Cardiac muscle cell (in vitro differentiated cells and primary cell): ENCODE measurements at regions not wholly inside any gene's neighbourhood (a gene's known extent, or its start where the extent isn't known, plus 50 kb on each side); places are given as distances from the start of the nearest gene placed in this dataset.

Experiments
- DNase-seq, 2 donors: peaks; one replicate each; pipeline versions ENCODE4 v3.0.0 to v3.0.0-alpha.2; 2010 to 2017; ENCODE audit warnings: low read depth in 1 of 2, low spot score in 1 of 2
- H3K27ac ChIP-seq: fragments of 200-600 bp; sonication (generic); 2 replicates; pipeline ENCODE4 v1.5.1; 2016
- H3K27me3 ChIP-seq: fragments of 200-600 bp; sonication (generic); 2 replicates; pipeline ENCODE4 v1.6.0; 2016; ENCODE audit warnings: control low read depth
- H3K36me3 ChIP-seq: fragments of 200-600 bp; sonication (generic); 2 replicates; pipeline ENCODE4 v1.5.1; 2016; ENCODE audit warnings: control low read depth
- H3K4me1 ChIP-seq: fragments of 200-600 bp; sonication (generic); 2 replicates; pipeline ENCODE4 v1.8.1; 2017; ENCODE audit warnings: low read depth, mild to moderate bottlenecking, mixed run types
- H3K4me3 ChIP-seq: fragments of 200-600 bp; sonication (generic); 2 replicates; pipeline ENCODE4 v1.5.1; 2016; ENCODE audit warnings: mild to moderate bottlenecking
- H3K9me3 ChIP-seq: fragments of 200-600 bp; sonication (generic); 2 replicates; pipeline ENCODE4 v1.5.1; 2017; ENCODE audit warnings: low read depth, mild to moderate bottlenecking, control low read depth
- CTCF ChIP-seq: IDR thresholded peaks from 2 replicates; pipeline ENCODE4 v1.5.1; 2012; ENCODE audit warnings: low read depth, mild to moderate bottlenecking, low read length

DNA sequence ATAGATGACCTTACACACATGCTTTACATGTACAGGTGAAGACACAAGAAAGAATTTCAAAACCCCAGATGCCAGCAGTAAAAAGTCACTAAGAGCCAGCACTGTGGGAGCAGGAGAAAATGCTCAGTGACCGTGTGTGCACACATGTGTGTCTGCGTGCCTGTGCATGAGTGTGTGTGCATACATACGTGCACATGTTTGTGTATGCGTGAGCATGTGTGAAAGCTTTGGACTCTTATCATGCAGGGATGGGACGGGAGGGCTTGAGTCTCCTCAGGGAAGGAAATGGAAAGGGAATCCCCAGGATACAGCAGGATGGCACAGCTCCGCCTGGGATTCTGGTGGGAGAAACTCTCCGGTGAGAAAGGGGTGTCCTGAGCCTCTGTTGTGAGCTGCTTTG lies 121.5 kb upstream of the B3GAT1 start:
- Histone ChIP-seq H3K27me3 (no peaks in the 10 kb centered on the region), H3K27ac (no peak overlapping the region), H3K4me1 (no peaks in the 10 kb centered on the region), H3K36me3 (no peaks in the 10 kb centered on the region), H3K4me3 (no peak overlapping the region), H3K9me3 (no peaks in the 10 kb centered on the region)
- DNase-seq = no peak
- TF ChIP-seq CTCF = no peak

GRCh38 chr11:134532921-134533421 lies 120.9 kb upstream of the B3GAT1 start:
- H3K27me3 ChIP-seq = no peaks in the 10 kb centered on the region
- DNase-seq = no peak
- no peak overlapping the region for H3K4me3 ChIP-seq
- TF ChIP-seq CTCF = no peak
- no peaks in the 10 kb centered on the region for H3K36me3 ChIP-seq
- no peaks in the 10 kb centered on the region for H3K4me1 ChIP-seq
- H3K27ac ChIP-seq = no peak overlapping the region
- no peaks in the 10 kb centered on the region for H3K9me3 ChIP-seq

GRCh38 chr11:134532131-134532920 lies 120.3 kb upstream of the B3GAT1 start:
- no peak for TF ChIP-seq CTCF
- Histone ChIP-seq H3K27me3 (no peaks in the 10 kb centered on the region), H3K27ac (no peak overlapping the region), H3K9me3 (no peaks in the 10 kb centered on the region), H3K4me3 (no peak overlapping the region), H3K4me1 (no peaks in the 10 kb centered on the region), H3K36me3 (no peaks in the 10 kb centered on the region)
- no peak for DNase-seq

- no peak for TF ChIP-seq CTCF
- Histone ChIP-seq H3K4me3 (no peak overlapping the region), H3K27me3 (no peaks in the 10 kb centered on the region), H3K27ac (no peak overlapping the region), H3K36me3 (no peaks in the 10 kb centered on the region), H3K9me3 (no peaks in the 10 kb centered on the region), H3K4me1 (no peaks in the 10 kb centered on the region)
- DNase-seq = peak in 1 of 2 donors; percentile 37
Measured at GRCh38 chr11:134531327-134532130, 119.5 kb upstream of the B3GAT1 start.

DNA sequence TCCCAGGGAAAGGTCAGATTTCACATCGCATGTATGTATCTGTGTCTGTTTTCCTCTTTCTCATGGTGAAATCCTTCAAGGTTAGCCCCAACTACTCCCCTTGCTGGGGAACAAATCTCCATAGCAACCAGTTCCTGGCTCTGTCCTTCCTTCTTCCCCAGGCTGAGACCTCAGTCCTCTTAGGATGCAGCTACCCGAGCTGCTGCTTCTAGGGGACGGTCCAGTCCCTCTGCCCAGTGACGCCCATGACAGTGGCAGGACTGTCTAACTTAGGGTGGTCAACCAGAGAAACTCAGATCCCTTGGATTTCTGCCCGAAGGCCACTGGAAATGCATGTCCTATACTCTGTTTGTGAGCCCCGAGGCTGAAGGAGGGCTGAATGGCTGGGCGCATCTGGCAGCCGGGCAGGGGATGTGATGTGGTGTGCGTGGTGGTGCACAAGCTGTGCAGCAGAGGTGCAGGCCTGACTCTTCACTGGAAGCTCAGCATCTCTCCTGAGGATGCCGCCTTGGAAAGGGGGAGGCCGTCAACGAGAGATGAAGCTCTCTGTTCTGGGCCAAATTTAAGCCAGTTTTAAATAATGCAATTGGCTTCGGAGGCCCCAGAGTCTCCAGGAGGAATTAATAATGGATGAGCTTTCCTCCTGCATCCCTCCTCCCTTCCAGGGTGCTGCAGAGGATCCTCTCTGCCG lies 118.7 kb upstream of the B3GAT1 start:
- Histone ChIP-seq H3K9me3 (no peaks in the 10 kb centered on the region), H3K36me3 (no peaks in the 10 kb centered on the region), H3K27ac (no peak overlapping the region), H3K4me1 (no peaks in the 10 kb centered on the region), H3K27me3 (no peaks in the 10 kb centered on the region), H3K4me3 (no peak overlapping the region)
- no peak for DNase-seq
- TF ChIP-seq CTCF = no peak
